DOHH2 (cell line): ENCODE measurements at regions not wholly inside any gene's neighbourhood (a gene's known extent, or its start where the extent isn't known, plus 50 kb on each side); places are given as distances from the start of the nearest gene placed in this dataset.

Source experiments
- H3F3A ChIP-seq: fragments of 200-600 bp; sonication (generic), shearing (Covaris generic); 2 replicates; pipeline ENCODE4 v1.6.0; 2016; ENCODE audit warnings: antibody characterized with exemption, mild to moderate bottlenecking; ENCODE audit not compliant: control insufficient read depth, insufficient read depth
- H3K27ac ChIP-seq: fragments of 200-600 bp; sonication (generic); 2 replicates; pipeline ENCODE4 v1.5.1; 2014; ENCODE audit warnings: low read depth, mild to moderate bottlenecking, low read length, moderate library complexity
- H3K27me3 ChIP-seq: fragments of 200-600 bp; sonication (generic); 2 replicates; pipeline ENCODE4 v1.6.1; 2014; ENCODE audit warnings: mild to moderate bottlenecking, low read length, mixed read lengths; ENCODE audit not compliant: control insufficient read depth
- H3K36me3 ChIP-seq: fragments of 200-600 bp; sonication (generic); 2 replicates; pipeline ENCODE4 v1.6.1; 2014; ENCODE audit warnings: mild to moderate bottlenecking, low read length, moderate library complexity, mixed read lengths; ENCODE audit not compliant: control insufficient read depth
- H3K4me1 ChIP-seq: fragments of 200-600 bp; sonication (generic); 2 replicates; pipeline ENCODE4 v1.6.1; 2014; ENCODE audit warnings: mild to moderate bottlenecking, low read length, mixed read lengths; ENCODE audit not compliant: control insufficient read depth
- H3K4me2 ChIP-seq: fragments of 200-600 bp; sonication (generic); 2 replicates; pipeline ENCODE4 v1.6.0; 2014; ENCODE audit warnings: mild to moderate bottlenecking, low read length, moderate library complexity
- H3K4me3 ChIP-seq: fragments of 200-600 bp; sonication (generic); 2 replicates; pipeline ENCODE4 v1.5.1; 2014; ENCODE audit warnings: mild to moderate bottlenecking, low read length, mixed read lengths
- H3K79me2 ChIP-seq: fragments of 200-600 bp; sonication (generic); 2 replicates; pipeline ENCODE4 v1.6.1; 2014; ENCODE audit warnings: mild to moderate bottlenecking, low read length, mixed read lengths; ENCODE audit not compliant: control insufficient read depth
- H3K9me2 ChIP-seq: fragments of 200-600 bp; sonication (generic); replicated peaks from 2 replicates; pipeline ENCODE4 v1.6.1; 2014; ENCODE audit warnings: mild to moderate bottlenecking, low read length, mixed read lengths; ENCODE audit not compliant: control insufficient read depth
- H3K9me3 ChIP-seq: fragments of 200-600 bp; sonication (generic); 2 replicates; pipeline ENCODE4 v1.6.1; 2014; ENCODE audit warnings: antibody characterized with exemption, low read length, mixed read lengths; ENCODE audit not compliant: control insufficient read depth, insufficient read depth
- H4K20me1 ChIP-seq: fragments of 200-600 bp; sonication (generic); 2 replicates; pipeline ENCODE4 v1.6.0; 2014; ENCODE audit warnings: low read depth, mild to moderate bottlenecking, antibody characterized with exemption, low read length, moderate library complexity; ENCODE audit not compliant: control insufficient read depth, insufficient read depth
- CTCF ChIP-seq: fragments of 200-600 bp; sonication (generic); IDR thresholded peaks from one replicate; pipeline ENCODE4 v1.5.1; 2014; ENCODE audit warnings: antibody characterized with exemption, mild to moderate bottlenecking, low read depth, low read length; ENCODE audit not compliant: poor library complexity, severe bottlenecking
- EZH2phosphoT487 ChIP-seq: fragments of 200-600 bp; sonication (generic); IDR thresholded peaks from 2 replicates; pipeline ENCODE4 v1.6.1; 2017; ENCODE audit warnings: borderline replicate concordance, mild to moderate bottlenecking, antibody characterized with exemption, low read length, moderate library complexity, mixed read lengths

GRCh38 chr13:21316376-21316775 is 139.9 kb downstream of the MRPL57 start:
- Histone ChIP-seq H3K27ac (no peak overlapping the region), H4K20me1 (no peaks in the 10 kb centered on the region), H3K27me3 (no peaks in the 10 kb centered on the region), H3K4me3 (no peak overlapping the region), H3K4me2 (no peak overlapping the region), H3K9me2 (no peaks in the 10 kb centered on the region), H3K9me3 (no peaks in the 10 kb centered on the region), H3K79me2 (no peaks in the 10 kb centered on the region), H3F3A (no peaks in the 10 kb centered on the region), H3K36me3 (no peaks in the 10 kb centered on the region), H3K4me1 (no peaks in the 10 kb centered on the region)
- TF ChIP-seq EZH2phosphoT487 (no peak), CTCF (no peak)

DNA sequence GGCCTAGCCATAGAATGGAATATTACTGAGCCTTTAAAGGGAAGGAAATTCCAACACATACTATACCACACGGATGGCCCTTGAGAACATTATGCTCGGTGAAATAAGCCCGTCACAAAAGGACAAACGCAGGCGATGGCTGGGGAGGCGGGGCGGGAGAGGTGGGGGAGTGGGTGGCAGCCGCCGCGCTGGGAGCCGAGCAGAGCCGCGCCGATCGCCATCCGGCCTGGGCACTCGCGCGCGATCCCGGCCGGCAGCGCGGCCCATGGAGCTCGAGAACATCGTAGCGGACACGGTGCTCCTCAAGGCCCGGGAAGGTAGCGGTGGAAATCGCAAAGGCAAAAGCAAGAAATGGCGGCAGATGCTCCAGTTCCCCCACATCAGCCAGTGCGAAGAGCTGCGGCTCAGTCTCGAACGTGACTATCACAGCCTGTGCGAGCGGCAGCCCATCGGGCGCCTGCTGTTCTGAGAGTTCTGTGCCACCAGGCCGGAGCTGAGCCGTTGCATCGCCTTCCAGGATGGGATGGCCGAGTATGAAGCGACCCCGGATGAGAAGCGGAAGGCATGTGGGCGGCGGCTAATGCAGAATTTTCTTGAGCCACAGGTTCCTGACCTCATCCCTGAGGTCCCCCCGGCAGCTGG is 140.1 kb downstream of the ZDHHC20 start:
- no peaks in the 10 kb centered on the region for H4K20me1 ChIP-seq

DNA sequence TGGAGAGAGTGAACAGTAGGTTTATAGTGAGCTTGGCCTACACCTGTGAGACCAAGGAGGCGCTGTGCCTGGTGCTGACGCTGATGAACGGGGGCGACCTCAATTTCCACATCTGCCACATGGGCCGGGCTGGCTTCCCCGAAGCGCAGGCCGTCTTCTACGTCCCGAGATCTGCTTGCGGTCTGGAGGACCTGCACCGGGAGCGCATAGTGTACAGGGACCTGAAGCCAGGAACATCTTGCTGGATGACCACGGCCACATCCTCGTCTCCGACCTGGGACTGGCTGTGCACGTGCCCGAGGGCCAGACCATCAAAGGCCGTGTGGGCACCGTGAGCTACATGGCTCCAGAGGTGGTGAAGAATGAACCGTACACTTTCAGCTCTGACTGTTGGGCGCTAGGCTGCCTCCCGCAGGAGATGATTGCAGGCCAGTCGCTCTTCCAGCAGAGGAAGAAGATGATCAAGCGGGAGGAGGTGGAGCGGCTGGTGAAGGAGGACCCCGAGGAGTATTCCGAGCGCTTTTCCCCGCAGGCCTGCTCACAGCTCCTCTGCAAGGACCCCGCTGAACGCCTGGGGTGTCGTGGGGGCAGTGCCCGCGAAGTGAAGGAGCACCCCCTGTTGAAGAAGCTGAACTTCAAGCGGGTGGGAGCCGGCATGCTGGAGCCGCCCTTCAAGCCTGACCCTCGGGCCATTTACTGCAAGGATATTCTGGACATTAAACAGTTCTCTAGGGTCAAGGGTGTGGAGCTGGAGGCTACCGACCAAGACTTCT is 139.0 kb downstream of the ZDHHC20 start:
- no peaks in the 10 kb centered on the region for H4K20me1 ChIP-seq
- no peaks in the 10 kb centered on the region for H3K9me3 ChIP-seq
- H3F3A ChIP-seq = no peaks in the 10 kb centered on the region
- H3K9me2 ChIP-seq = no peaks in the 10 kb centered on the region
- no peak overlapping the region for H3K4me3 ChIP-seq
- TF ChIP-seq EZH2phosphoT487 (no peak), CTCF (no peak)
- H3K4me2 ChIP-seq = no peak overlapping the region
- H3K36me3 ChIP-seq = no peaks in the 10 kb centered on the region
- no peaks in the 10 kb centered on the region for H3K79me2 ChIP-seq
- no peak overlapping the region for H3K27ac ChIP-seq
- no peaks in the 10 kb centered on the region for H3K4me1 ChIP-seq
- H3K27me3 ChIP-seq = no peaks in the 10 kb centered on the region

More for the DNA sequence above, 140.1 kb downstream of the ZDHHC20 start:
- Histone ChIP-seq H3K4me3 (no peak overlapping the region), H3K36me3 (no peaks in the 10 kb centered on the region), H3K9me3 (no peaks in the 10 kb centered on the region), H3K4me2 (no peak overlapping the region), H3F3A (no peaks in the 10 kb centered on the region), H3K79me2 (no peaks in the 10 kb centered on the region), H3K9me2 (no peaks in the 10 kb centered on the region), H3K4me1 (no peaks in the 10 kb centered on the region), H3K27me3 (no peaks in the 10 kb centered on the region), H3K27ac (no peak overlapping the region)
- TF ChIP-seq CTCF = no peak
- no peak for TF ChIP-seq EZH2phosphoT487
